Liver (tissue), 8 donors: ENCODE measurements at regions not wholly inside any gene's neighbourhood (a gene's known extent, or its start where the extent isn't known, plus 50 kb on each side); places are given as distances from the start of the nearest gene placed in this dataset.

ENCODE experiments used
- DNase-seq: peaks from one replicate; pipeline ENCODE4 v3.0.0-alpha.2; 2017; ENCODE audit warnings: low spot score
- H3K27ac ChIP-seq, 2 donors: one replicate each; pipeline ENCODE4 v1.7.0; 2013; ENCODE audit warnings: inconsistent platforms in 2 of 2, low read length in 2 of 2, control low read depth in 1 of 2, low read depth in 1 of 2, mild to moderate bottlenecking in 1 of 2
- H3K27me3 ChIP-seq, 4 donors: one replicate each; pipeline versions ENCODE4 v1.6.1 to v1.7.0; 2013; ENCODE audit warnings: low read length in 3 of 4, inconsistent platforms in 1 of 4, mild to moderate bottlenecking in 1 of 4, moderate library complexity in 1 of 4; ENCODE audit not compliant: control insufficient read depth in 4 of 4, insufficient read depth in 4 of 4
- H3K36me3 ChIP-seq, 4 donors: one replicate each; pipeline versions ENCODE4 v1.6.1 to v1.7.0; 2013; ENCODE audit warnings: low read length in 3 of 4, mild to moderate bottlenecking in 3 of 4, low read depth in 1 of 4, moderate library complexity in 1 of 4; ENCODE audit not compliant: control insufficient read depth in 4 of 4, insufficient read depth in 3 of 4
- H3K4me1 ChIP-seq, 4 donors: one replicate each; pipeline versions ENCODE4 v1.6.1 to v1.7.0; 2013; ENCODE audit warnings: low read length in 3 of 4, mild to moderate bottlenecking in 3 of 4, moderate library complexity in 1 of 4; ENCODE audit not compliant: control insufficient read depth in 4 of 4, insufficient read depth in 4 of 4
- H3K4me3 ChIP-seq, 3 donors: one replicate each; pipeline versions ENCODE4 v1.6.1 to v1.7.0; 2013; ENCODE audit warnings: low read length in 3 of 3, control low read depth in 1 of 3, low read depth in 1 of 3, mild to moderate bottlenecking in 1 of 3
- H3K9ac ChIP-seq, 2 donors: one replicate each; pipeline ENCODE4 v1.7.0; 2013; ENCODE audit warnings: low read length in 2 of 2, mild to moderate bottlenecking in 2 of 2, moderate library complexity in 2 of 2, control low read depth in 1 of 2, low read depth in 1 of 2
- H3K9me3 ChIP-seq, 4 donors: one replicate each; pipeline versions ENCODE4 v1.6.1 to v1.7.0; 2013; ENCODE audit warnings: low read length in 3 of 4; ENCODE audit not compliant: control insufficient read depth in 4 of 4
- ATF3 ChIP-seq: IDR thresholded peaks from 2 replicates; pipeline ENCODE4 v1.6.1; 2016; ENCODE audit warnings: antibody characterized with exemption
- CTCF ChIP-seq: fragments of 150-350 bp; IDR thresholded peaks from 2 replicates; pipeline ENCODE4 v1.5.1; 2017; ENCODE audit warnings: improper control_type of control experiment, low read depth, low read length; ENCODE audit not compliant: missing input control
- FOXA1 ChIP-seq: IDR thresholded peaks from 2 replicates; pipeline ENCODE4 v1.6.1; 2016; ENCODE audit warnings: antibody characterized with exemption
- FOXA2 ChIP-seq: IDR thresholded peaks from 2 replicates; pipeline ENCODE4 v1.6.1; 2016; ENCODE audit warnings: antibody characterized with exemption
- GABPA ChIP-seq, 2 donors: IDR thresholded peaks in 1 of 2; conservative IDR thresholded peaks in 1 of 2; 2 replicates each; pipeline ENCODE4 v1.6.1; 2016; ENCODE audit warnings: antibody characterized with exemption in 2 of 2, mild to moderate bottlenecking in 1 of 2, moderate library complexity in 1 of 2
- MAX ChIP-seq: IDR thresholded peaks from 2 replicates; pipeline ENCODE4 v1.6.1; 2016; ENCODE audit warnings: antibody characterized with exemption
- RAD21 ChIP-seq, 2 donors: IDR thresholded peaks; 2 replicates each; pipeline ENCODE4 v1.6.1; 2016; ENCODE audit warnings: antibody characterized with exemption in 2 of 2, mild to moderate bottlenecking in 2 of 2
- REST ChIP-seq: IDR thresholded peaks from 2 replicates; pipeline ENCODE4 v1.6.1; 2016; ENCODE audit warnings: antibody characterized with exemption, mild to moderate bottlenecking
- SP1 ChIP-seq: IDR thresholded peaks from 2 replicates; pipeline ENCODE4 v1.6.1; 2018; ENCODE audit warnings: antibody characterized with exemption, mild to moderate bottlenecking
- TAF1 ChIP-seq: conservative IDR thresholded peaks from 2 replicates; pipeline ENCODE4 v1.6.1; 2016; ENCODE audit warnings: antibody characterized with exemption, mild to moderate bottlenecking
- YY1 ChIP-seq: IDR thresholded peaks from 2 replicates; pipeline ENCODE4 v1.6.1; 2016; ENCODE audit warnings: antibody characterized with exemption, mild to moderate bottlenecking
- WGBS: extraction: QIAGEN DNeasy Blood & Tissue Kit; methylation state at CpG from one replicate; pipeline ENCODE4 v1.1.7; 2013; 5-methylcytosine and 5-hydroxymethylcytosine counted together
- donor health status: healthy.
- donor health status: healthy.
- donor health status: healthy.
- donor health status: healthy.
- donor health status: healthy.

GRCh38 chr5:152990649-152991048, 499.8 kb upstream of the GRIA1 start (continued):
- TF ChIP-seq REST (no peak), MAX (no peak)

- no peak overlapping the region for H3K4me3 ChIP-seq
- WGBS: 70% methylated on average over 5 of the region's 5 CpGs
- TF ChIP-seq MAX: no peak
- no peak for TF ChIP-seq TAF1
- TF ChIP-seq YY1: no peak
- TF ChIP-seq SP1: no peak
- TF ChIP-seq GABPA (IDR thresholded peaks at IDR 0.05 in 1 of 2, conservative IDR thresholded peaks at IDR 0.05 in 1 of 2): no peak
- no peak for TF ChIP-seq REST
- no peak for TF ChIP-seq CTCF
- no peak for TF ChIP-seq FOXA1
- TF ChIP-seq ATF3: no peak
- TF ChIP-seq FOXA2: no peak
- no peak for TF ChIP-seq RAD21 (IDR thresholded peaks at IDR 0.05)
These were observed 496.3 kb upstream of the GRIA1 start for GRCh38 chr5:152994033-152994680.

More at GRCh38 chr5:152994033-152994680, 496.3 kb upstream of the GRIA1 start:
- H3K9me3 ChIP-seq: no peaks in the 10 kb centered on the region
- no peaks in the 10 kb centered on the region for H3K36me3 ChIP-seq
- H3K27ac ChIP-seq: no peak overlapping the region
- no peak for DNase-seq
- no peak overlapping the region for H3K9ac ChIP-seq
- H3K4me1 ChIP-seq: no peaks in the 10 kb centered on the region
- no peaks in the 10 kb centered on the region for H3K27me3 ChIP-seq
